ENCODE measurements at regions not wholly inside any gene's neighbourhood (a gene's known extent, or its start where the extent isn't known, plus 50 kb on each side); places are given as distances from the start of the nearest gene placed in this dataset.

- TF ChIP-seq, protein P1, sequence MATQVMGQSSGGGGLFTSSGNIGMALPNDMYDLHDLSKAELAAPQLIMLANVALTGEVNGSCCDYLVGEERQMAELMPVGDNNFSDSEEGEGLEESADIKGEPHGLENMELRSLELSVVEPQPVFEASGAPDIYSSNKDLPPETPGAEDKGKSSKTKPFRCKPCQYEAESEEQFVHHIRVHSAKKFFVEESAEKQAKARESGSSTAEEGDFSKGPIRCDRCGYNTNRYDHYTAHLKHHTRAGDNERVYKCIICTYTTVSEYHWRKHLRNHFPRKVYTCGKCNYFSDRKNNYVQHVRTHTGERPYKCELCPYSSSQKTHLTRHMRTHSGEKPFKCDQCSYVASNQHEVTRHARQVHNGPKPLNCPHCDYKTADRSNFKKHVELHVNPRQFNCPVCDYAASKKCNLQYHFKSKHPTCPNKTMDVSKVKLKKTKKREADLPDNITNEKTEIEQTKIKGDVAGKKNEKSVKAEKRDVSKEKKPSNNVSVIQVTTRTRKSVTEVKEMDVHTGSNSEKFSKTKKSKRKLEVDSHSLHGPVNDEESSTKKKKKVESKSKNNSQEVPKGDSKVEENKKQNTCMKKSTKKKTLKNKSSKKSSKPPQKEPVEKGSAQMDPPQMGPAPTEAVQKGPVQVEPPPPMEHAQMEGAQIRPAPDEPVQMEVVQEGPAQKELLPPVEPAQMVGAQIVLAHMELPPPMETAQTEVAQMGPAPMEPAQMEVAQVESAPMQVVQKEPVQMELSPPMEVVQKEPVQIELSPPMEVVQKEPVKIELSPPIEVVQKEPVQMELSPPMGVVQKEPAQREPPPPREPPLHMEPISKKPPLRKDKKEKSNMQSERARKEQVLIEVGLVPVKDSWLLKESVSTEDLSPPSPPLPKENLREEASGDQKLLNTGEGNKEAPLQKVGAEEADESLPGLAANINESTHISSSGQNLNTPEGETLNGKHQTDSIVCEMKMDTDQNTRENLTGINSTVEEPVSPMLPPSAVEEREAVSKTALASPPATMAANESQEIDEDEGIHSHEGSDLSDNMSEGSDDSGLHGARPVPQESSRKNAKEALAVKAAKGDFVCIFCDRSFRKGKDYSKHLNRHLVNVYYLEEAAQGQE (IDR thresholded peaks at IDR 0.05; ENCODE audit: insufficient read depth in 1 of 2, low read depth in 2 of 2, low read length in 2 of 2), result no peak
- TF ChIP-seq POLR2AphosphoS5 (IDR thresholded peaks at IDR 0.05; ENCODE audit: low read depth, low read length) (no peak), SIN3A (IDR thresholded peaks at IDR 0.05; ENCODE audit: borderline replicate concordance, insufficient read depth, low read length) (no peak), FOXP2 (optimal IDR thresholded peaks at IDR 0.05; ENCODE audit: borderline replicate concordance, extremely low read depth, extremely low read length, insufficient read depth) (no peak)
Observed at GRCh38 chr3:174737966-174738365, 121.2 kb upstream of the NAALADL2 start.
